ENCODE measurements at regions not wholly inside any gene's neighbourhood (a gene's known extent, or its start where the extent isn't known, plus 50 kb on each side); places are given as distances from the start of the nearest gene placed in this dataset.

DNA sequence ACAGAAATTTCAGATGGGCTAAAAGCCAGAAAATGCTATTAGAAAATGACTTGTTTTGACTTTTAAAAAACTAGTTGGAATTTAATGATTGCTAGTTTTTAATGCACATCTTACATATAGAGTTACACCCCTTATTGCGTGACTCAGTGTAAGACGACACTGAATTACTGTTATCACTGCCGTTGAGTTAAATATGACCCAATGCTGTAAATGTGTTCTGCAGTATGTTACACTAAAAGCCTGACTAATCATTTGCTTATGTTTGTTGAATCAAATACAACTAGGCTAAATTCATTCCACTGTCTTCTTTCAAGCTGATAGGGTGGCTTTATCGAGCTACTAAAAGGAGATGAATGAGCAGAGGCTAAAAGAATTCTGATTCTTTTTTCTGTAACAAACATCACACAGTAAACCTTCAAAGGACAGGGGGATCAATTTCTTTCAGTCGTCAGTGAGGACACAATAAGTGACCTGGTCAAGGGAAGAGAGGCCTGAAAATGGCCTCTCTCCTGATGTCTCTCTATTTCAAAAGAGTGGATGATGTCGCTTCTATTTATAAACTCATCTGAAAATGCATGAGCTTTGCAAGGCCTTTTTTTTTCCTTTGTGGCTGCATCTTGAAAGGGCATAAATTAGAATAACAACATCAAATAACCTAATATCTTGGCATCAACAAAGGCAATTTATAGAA, 142.2 kb upstream of the KCNIP4 start:
- no peaks in the 10 kb centered on the region for H3K36me3 ChIP-seq (ENCODE audit: control insufficient read depth, insufficient read depth, low read length)
- no peak overlapping the region for H2BK15ac ChIP-seq (replicated peaks; ENCODE audit: low read depth)
- no peak overlapping the region for H4K5ac ChIP-seq (ENCODE audit: low read length)
- H3K4me3 ChIP-seq (ENCODE audit: low read length): no peak overlapping the region
- no peak overlapping the region for H2BK5ac ChIP-seq (ENCODE audit: low read length)
- H3K9ac ChIP-seq (ENCODE audit: low read length): no peak overlapping the region
- H3K18ac ChIP-seq (ENCODE audit: low read length): no peak overlapping the region
- H3K27me3 ChIP-seq (ENCODE audit: insufficient read depth, low read length, poor library complexity): no peaks in the 10 kb centered on the region
- no peaks in the 10 kb centered on the region for H3K79me1 ChIP-seq (ENCODE audit: low read length)
- H3K4me1 ChIP-seq (ENCODE audit: control insufficient read depth, low read depth, low read length): no peaks in the 10 kb centered on the region
- H3K4ac ChIP-seq (ENCODE audit: low read depth, low read length): no peak overlapping the region
- no peak overlapping the region for H4K8ac ChIP-seq (ENCODE audit: low read depth, low read length)
- H3K79me2 ChIP-seq (ENCODE audit: control insufficient read depth, insufficient read depth, low read length): no peaks in the 10 kb centered on the region
- no peak overlapping the region for H3K4me2 ChIP-seq (ENCODE audit: low read length)
- WGBS (ENCODE audit: extremely low coverage, insufficient coverage, low lambda C conversion rate): no CpG with 5 or more reads among the region's 6 CpGs
- no peak overlapping the region for H3K56ac ChIP-seq (ENCODE audit: low read length)
- H3K23ac ChIP-seq (ENCODE audit: low read length): no peak overlapping the region
- H2AK5ac ChIP-seq (ENCODE audit: low read length): no peak overlapping the region
- DNase-seq: no peak
- no peak overlapping the region for H2BK120ac ChIP-seq (ENCODE audit: low read depth, low read length)
- H3K27ac ChIP-seq (ENCODE audit: low read depth, low read length): no peak overlapping the region

DNA sequence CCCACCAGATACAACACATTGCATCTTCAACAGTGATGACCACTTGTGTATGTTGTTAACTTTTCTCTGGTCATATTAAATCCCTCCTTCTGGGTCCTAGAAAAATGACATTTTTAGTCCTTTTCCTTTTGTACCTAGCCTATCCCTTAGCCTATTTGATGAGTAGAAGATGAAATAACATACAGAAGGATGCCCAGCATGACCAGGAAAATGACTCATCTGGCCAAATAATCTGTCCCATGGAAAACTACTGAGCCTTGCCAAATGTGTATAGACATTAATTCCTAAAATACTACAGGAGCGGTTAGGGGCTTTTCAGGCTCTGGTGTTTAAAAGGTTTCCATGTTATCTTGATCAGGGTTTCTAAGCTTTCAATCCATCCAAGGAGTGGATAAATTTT, 129.0 kb upstream of the KCNIP4 start:
- Histone ChIP-seq H3K4me1 (ENCODE audit: control insufficient read depth, low read depth, low read length) (no peaks in the 10 kb centered on the region), H4K8ac (ENCODE audit: low read depth, low read length) (no peak overlapping the region), H3K27me3 (ENCODE audit: insufficient read depth, low read length, poor library complexity) (no peaks in the 10 kb centered on the region), H3K4me2 (ENCODE audit: low read length) (no peak overlapping the region), H2BK5ac (ENCODE audit: low read length) (no peak overlapping the region), H3K79me1 (ENCODE audit: low read length) (no peaks in the 10 kb centered on the region), H2BK15ac (replicated peaks; ENCODE audit: low read depth) (no peak overlapping the region), H3K56ac (ENCODE audit: low read length) (no peak overlapping the region), H2BK120ac (ENCODE audit: low read depth, low read length) (no peak overlapping the region), H4K5ac (ENCODE audit: low read length) (no peak overlapping the region), H3K23ac (ENCODE audit: low read length) (no peak overlapping the region), H2AK5ac (ENCODE audit: low read length) (no peak overlapping the region), H3K9ac (ENCODE audit: low read length) (no peak overlapping the region), H3K79me2 (ENCODE audit: control insufficient read depth, insufficient read depth, low read length) (no peaks in the 10 kb centered on the region), H3K4me3 (ENCODE audit: low read length) (no peak overlapping the region), H3K18ac (ENCODE audit: low read length) (no peak overlapping the region), H3K36me3 (ENCODE audit: control insufficient read depth, insufficient read depth, low read length) (no peaks in the 10 kb centered on the region), H3K27ac (ENCODE audit: low read depth, low read length) (no peak overlapping the region), H3K4ac (ENCODE audit: low read depth, low read length) (no peak overlapping the region)
- DNase-seq: no peak
- WGBS (ENCODE audit: extremely low coverage, insufficient coverage, low lambda C conversion rate): no CpG with 5 or more reads among the region's 1 CpG

DNA sequence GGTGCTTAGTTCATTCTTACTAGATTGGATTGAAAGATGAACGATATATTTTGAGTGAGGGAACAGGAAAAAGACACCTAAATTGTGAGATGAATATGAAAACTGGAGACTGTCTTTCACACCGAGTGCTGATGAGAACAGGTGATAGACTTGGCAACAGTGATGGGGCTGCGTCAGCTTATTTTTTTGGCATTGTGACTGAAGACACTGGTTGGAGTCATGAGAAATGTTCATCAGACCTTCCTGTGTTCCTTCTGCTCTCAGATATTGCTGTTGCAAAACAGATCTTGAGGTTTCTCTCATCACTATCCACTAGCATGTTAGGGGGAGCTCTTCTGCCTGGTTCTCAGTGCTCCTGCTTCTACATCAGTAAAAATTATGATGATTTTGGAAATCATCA, 124.2 kb upstream of the KCNIP4 start:
- no peak overlapping the region for H3K4ac ChIP-seq (ENCODE audit: low read depth, low read length)
- no peaks in the 10 kb centered on the region for H3K27me3 ChIP-seq (ENCODE audit: insufficient read depth, low read length, poor library complexity)
- no peak overlapping the region for H3K4me3 ChIP-seq (ENCODE audit: low read length)
- no peak overlapping the region for H3K27ac ChIP-seq (ENCODE audit: low read depth, low read length)
- H3K79me1 ChIP-seq (ENCODE audit: low read length): no peaks in the 10 kb centered on the region
- no peak overlapping the region for H2BK5ac ChIP-seq (ENCODE audit: low read length)
- H3K23ac ChIP-seq (ENCODE audit: low read length): no peak overlapping the region
- H3K4me2 ChIP-seq (ENCODE audit: low read length): no peak overlapping the region
- DNase-seq: no peak
- H3K18ac ChIP-seq (ENCODE audit: low read length): no peak overlapping the region
- H4K8ac ChIP-seq (ENCODE audit: low read depth, low read length): no peak overlapping the region
- no peak overlapping the region for H3K9ac ChIP-seq (ENCODE audit: low read length)
- no peaks in the 10 kb centered on the region for H3K79me2 ChIP-seq (ENCODE audit: control insufficient read depth, insufficient read depth, low read length)
- no peak overlapping the region for H3K56ac ChIP-seq (ENCODE audit: low read length)
- no peak overlapping the region for H2BK120ac ChIP-seq (ENCODE audit: low read depth, low read length)
- no peak overlapping the region for H4K5ac ChIP-seq (ENCODE audit: low read length)
- WGBS (ENCODE audit: extremely low coverage, insufficient coverage, low lambda C conversion rate): no CpG with 5 or more reads among the region's 3 CpGs
- no peaks in the 10 kb centered on the region for H3K4me1 ChIP-seq (ENCODE audit: control insufficient read depth, low read depth, low read length)
- no peak overlapping the region for H2AK5ac ChIP-seq (ENCODE audit: low read length)
- H2BK15ac ChIP-seq (replicated peaks; ENCODE audit: low read depth): no peak overlapping the region
- H3K36me3 ChIP-seq (ENCODE audit: control insufficient read depth, insufficient read depth, low read length): no peaks in the 10 kb centered on the region

- no peak overlapping the region for H3K23ac ChIP-seq (ENCODE audit: low read length)
- H4K8ac ChIP-seq (ENCODE audit: low read depth, low read length): no peak overlapping the region
- no peak overlapping the region for H2AK5ac ChIP-seq (ENCODE audit: low read length)
- no peaks in the 10 kb centered on the region for H3K79me1 ChIP-seq (ENCODE audit: low read length)
- no peak overlapping the region for H3K4me3 ChIP-seq (ENCODE audit: low read length)
- no peak overlapping the region for H3K4me2 ChIP-seq (ENCODE audit: low read length)
- no CpG with 5 or more reads among the region's 1 CpG for WGBS (ENCODE audit: extremely low coverage, insufficient coverage, low lambda C conversion rate)
- no peaks in the 10 kb centered on the region for H3K27me3 ChIP-seq (ENCODE audit: insufficient read depth, low read length, poor library complexity)
- H4K5ac ChIP-seq (ENCODE audit: low read length): no peak overlapping the region
- H3K4me1 ChIP-seq (ENCODE audit: control insufficient read depth, low read depth, low read length): no peaks in the 10 kb centered on the region
- H2BK15ac ChIP-seq (replicated peaks; ENCODE audit: low read depth): no peak overlapping the region
- H2BK5ac ChIP-seq (ENCODE audit: low read length): no peak overlapping the region
- no peak for DNase-seq
- H3K36me3 ChIP-seq (ENCODE audit: control insufficient read depth, insufficient read depth, low read length): no peaks in the 10 kb centered on the region
- H3K56ac ChIP-seq (ENCODE audit: low read length): no peak overlapping the region
- H2BK120ac ChIP-seq (ENCODE audit: low read depth, low read length): no peak overlapping the region
- no peak overlapping the region for H3K27ac ChIP-seq (ENCODE audit: low read depth, low read length)
- H3K9ac ChIP-seq (ENCODE audit: low read length): no peak overlapping the region
- H3K18ac ChIP-seq (ENCODE audit: low read length): no peak overlapping the region
- H3K4ac ChIP-seq (ENCODE audit: low read depth, low read length): no peak overlapping the region
- H3K79me2 ChIP-seq (ENCODE audit: control insufficient read depth, insufficient read depth, low read length): no peaks in the 10 kb centered on the region
Observed at GRCh38 chr4:22072240-22072639, 123.7 kb upstream of the KCNIP4 start.

- Histone ChIP-seq H3K27ac (ENCODE audit: low read depth, low read length) (no peak overlapping the region), H3K56ac (ENCODE audit: low read length) (no peak overlapping the region), H3K23ac (ENCODE audit: low read length) (no peak overlapping the region), H3K79me1 (ENCODE audit: low read length) (no peaks in the 10 kb centered on the region), H3K4me3 (ENCODE audit: low read length) (no peak overlapping the region), H3K4ac (ENCODE audit: low read depth, low read length) (no peak overlapping the region), H4K8ac (ENCODE audit: low read depth, low read length) (no peak overlapping the region), H2BK15ac (replicated peaks; ENCODE audit: low read depth) (no peak overlapping the region), H3K27me3 (ENCODE audit: insufficient read depth, low read length, poor library complexity) (no peaks in the 10 kb centered on the region), H4K5ac (ENCODE audit: low read length) (no peak overlapping the region), H2AK5ac (ENCODE audit: low read length) (no peak overlapping the region), H3K79me2 (ENCODE audit: control insufficient read depth, insufficient read depth, low read length) (no peaks in the 10 kb centered on the region), H2BK5ac (ENCODE audit: low read length) (no peak overlapping the region), H3K4me2 (ENCODE audit: low read length) (no peak overlapping the region), H3K36me3 (ENCODE audit: control insufficient read depth, insufficient read depth, low read length) (no peaks in the 10 kb centered on the region), H3K18ac (ENCODE audit: low read length) (no peak overlapping the region), H2BK120ac (ENCODE audit: low read depth, low read length) (no peak overlapping the region), H3K4me1 (ENCODE audit: control insufficient read depth, low read depth, low read length) (no peaks in the 10 kb centered on the region), H3K9ac (ENCODE audit: low read length) (no peak overlapping the region)
- no peak for DNase-seq
- no CpG with 5 or more reads among the region's 1 CpG for WGBS (ENCODE audit: extremely low coverage, insufficient coverage, low lambda C conversion rate)
Observed at GRCh38 chr4:22071749-22072148, 123.2 kb upstream of the KCNIP4 start.

GRCh38 chr4:22070256-22070655, 121.7 kb upstream of the KCNIP4 start:
- no peak overlapping the region for H3K18ac ChIP-seq (ENCODE audit: low read length)

More at GRCh38 chr4:22070256-22070655, 121.7 kb upstream of the KCNIP4 start:
- no peaks in the 10 kb centered on the region for H3K4me1 ChIP-seq (ENCODE audit: control insufficient read depth, low read depth, low read length)
- no peak overlapping the region for H4K8ac ChIP-seq (ENCODE audit: low read depth, low read length)
- H3K4ac ChIP-seq (ENCODE audit: low read depth, low read length): no peak overlapping the region
- no peak overlapping the region for H2BK15ac ChIP-seq (replicated peaks; ENCODE audit: low read depth)
- DNase-seq: peak; percentile 62
- H3K36me3 ChIP-seq (ENCODE audit: control insufficient read depth, insufficient read depth, low read length): no peaks in the 10 kb centered on the region
- no peak overlapping the region for H3K9ac ChIP-seq (ENCODE audit: low read length)
- no peak overlapping the region for H3K4me2 ChIP-seq (ENCODE audit: low read length)
- no peak overlapping the region for H4K5ac ChIP-seq (ENCODE audit: low read length)
- H3K27ac ChIP-seq (ENCODE audit: low read depth, low read length): no peak overlapping the region
- no peaks in the 10 kb centered on the region for H3K79me1 ChIP-seq (ENCODE audit: low read length)
- no peak overlapping the region for H3K4me3 ChIP-seq (ENCODE audit: low read length)
- H2BK120ac ChIP-seq (ENCODE audit: low read depth, low read length): no peak overlapping the region
- no peaks in the 10 kb centered on the region for H3K27me3 ChIP-seq (ENCODE audit: insufficient read depth, low read length, poor library complexity)
- no peaks in the 10 kb centered on the region for H3K79me2 ChIP-seq (ENCODE audit: control insufficient read depth, insufficient read depth, low read length)
- no peak overlapping the region for H3K56ac ChIP-seq (ENCODE audit: low read length)
- no CpG with 5 or more reads among the region's 2 CpGs for WGBS (ENCODE audit: extremely low coverage, insufficient coverage, low lambda C conversion rate)
- H2BK5ac ChIP-seq (ENCODE audit: low read length): no peak overlapping the region
- H3K23ac ChIP-seq (ENCODE audit: low read length): no peak overlapping the region
- no peak overlapping the region for H2AK5ac ChIP-seq (ENCODE audit: low read length)

All from mesendoderm (in vitro differentiated cells).